ENCODE measurements at regions not wholly inside any gene's neighbourhood (a gene's known extent, or its start where the extent isn't known, plus 50 kb on each side); places are given as distances from the start of the nearest gene placed in this dataset.

DNA sequence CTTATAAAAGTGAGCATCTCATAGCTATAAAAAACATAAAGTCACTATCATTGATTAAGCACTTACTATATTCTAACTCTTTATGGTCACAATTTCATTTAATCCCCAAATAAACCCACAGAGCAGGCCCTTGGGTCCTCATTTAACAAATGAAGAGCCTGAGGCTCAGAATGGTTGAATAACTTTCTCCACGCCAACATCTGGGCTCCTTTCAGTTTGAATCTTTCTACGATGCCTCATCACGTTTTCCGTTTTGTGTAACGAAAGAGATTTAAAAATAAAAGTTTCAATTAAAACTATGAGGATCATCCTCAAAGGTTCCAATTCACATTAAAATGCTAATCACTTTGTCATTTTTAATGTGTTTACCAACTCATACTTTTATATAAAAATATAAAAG is 74.2 kb upstream of the ADAMTS18 start:
- peaks cover 17% of the 10 kb centered on the region for H3K4me1 ChIP-seq
- H3K4me3 Mint-ChIP-seq = no peak overlapping the region
- H3K9me3 Mint-ChIP-seq = no peaks in the 10 kb centered on the region
- no peaks in the 10 kb centered on the region for H3K9me3 ChIP-seq (ENCODE audit: low read depth)
- no peaks in the 10 kb centered on the region for H3K79me2 ChIP-seq (ENCODE audit: low read depth)
- no peaks in the 10 kb centered on the region for H3F3A ChIP-seq (ENCODE audit: low read depth)
- no peak overlapping the region for H3K4me3 ChIP-seq
- H3K36me3 ChIP-seq = no peaks in the 10 kb centered on the region
- H2AFZ ChIP-seq (replicated peaks) = no peak overlapping the region
- no peak overlapping the region for H3K27ac Mint-ChIP-seq
- H3K4me1 Mint-ChIP-seq = peaks cover 18% of the 10 kb centered on the region
- no peak for DNase-seq (ENCODE audit: low spot score)
- H3K36me3 Mint-ChIP-seq = no peaks in the 10 kb centered on the region
- H3K4me2 ChIP-seq = no peak overlapping the region
- no peak overlapping the region for H3K27ac ChIP-seq
- no peaks in the 10 kb centered on the region for H3K27me3 ChIP-seq
- H3K9ac ChIP-seq = no peak overlapping the region
- no peaks in the 10 kb centered on the region for H3K27me3 Mint-ChIP-seq (ENCODE audit: insufficient read depth, low read depth)
- H4K20me1 ChIP-seq (ENCODE audit: low read depth) = no peaks in the 10 kb centered on the region
- TF ChIP-seq, protein P1, sequence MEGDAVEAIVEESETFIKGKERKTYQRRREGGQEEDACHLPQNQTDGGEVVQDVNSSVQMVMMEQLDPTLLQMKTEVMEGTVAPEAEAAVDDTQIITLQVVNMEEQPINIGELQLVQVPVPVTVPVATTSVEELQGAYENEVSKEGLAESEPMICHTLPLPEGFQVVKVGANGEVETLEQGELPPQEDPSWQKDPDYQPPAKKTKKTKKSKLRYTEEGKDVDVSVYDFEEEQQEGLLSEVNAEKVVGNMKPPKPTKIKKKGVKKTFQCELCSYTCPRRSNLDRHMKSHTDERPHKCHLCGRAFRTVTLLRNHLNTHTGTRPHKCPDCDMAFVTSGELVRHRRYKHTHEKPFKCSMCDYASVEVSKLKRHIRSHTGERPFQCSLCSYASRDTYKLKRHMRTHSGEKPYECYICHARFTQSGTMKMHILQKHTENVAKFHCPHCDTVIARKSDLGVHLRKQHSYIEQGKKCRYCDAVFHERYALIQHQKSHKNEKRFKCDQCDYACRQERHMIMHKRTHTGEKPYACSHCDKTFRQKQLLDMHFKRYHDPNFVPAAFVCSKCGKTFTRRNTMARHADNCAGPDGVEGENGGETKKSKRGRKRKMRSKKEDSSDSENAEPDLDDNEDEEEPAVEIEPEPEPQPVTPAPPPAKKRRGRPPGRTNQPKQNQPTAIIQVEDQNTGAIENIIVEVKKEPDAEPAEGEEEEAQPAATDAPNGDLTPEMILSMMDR (IDR thresholded peaks at IDR 0.05) = no peak
- TF ChIP-seq EZH2 (IDR thresholded peaks at IDR 0.05) (no peak), EZH2phosphoT487 (IDR thresholded peaks at IDR 0.05) (no peak)

- H3K4me3 Mint-ChIP-seq = no peak overlapping the region
- DNase-seq (ENCODE audit: low spot score) = no peak
- Histone ChIP-seq H2AFZ (replicated peaks) (no peak overlapping the region), H3F3A (ENCODE audit: low read depth) (no peaks in the 10 kb centered on the region), H3K27ac (no peak overlapping the region), H3K9ac (no peak overlapping the region), H3K4me2 (peak overlapping the region; percentile 8), H4K20me1 (ENCODE audit: low read depth) (no peaks in the 10 kb centered on the region), H3K27me3 (no peaks in the 10 kb centered on the region), H3K79me2 (ENCODE audit: low read depth) (no peaks in the 10 kb centered on the region), H3K9me3 (ENCODE audit: low read depth) (no peaks in the 10 kb centered on the region), H3K4me3 (no peak overlapping the region), H3K36me3 (no peaks in the 10 kb centered on the region), H3K4me1 (peaks cover 17% of the 10 kb centered on the region)
- no peaks in the 10 kb centered on the region for H3K36me3 Mint-ChIP-seq
- peak overlapping the region; percentile 25 for H3K27ac Mint-ChIP-seq
- no peak for TF ChIP-seq EZH2phosphoT487 (IDR thresholded peaks at IDR 0.05)
- no peak for TF ChIP-seq EZH2 (IDR thresholded peaks at IDR 0.05)
- TF ChIP-seq, protein P1 (IDR thresholded peaks at IDR 0.05) = no peak
- peaks cover 18% of the 10 kb centered on the region for H3K4me1 Mint-ChIP-seq
- no peaks in the 10 kb centered on the region for H3K27me3 Mint-ChIP-seq (ENCODE audit: insufficient read depth, low read depth)
- no peaks in the 10 kb centered on the region for H3K9me3 Mint-ChIP-seq
Observed at GRCh38 chr16:77509796-77510195, 75.0 kb upstream of the ADAMTS18 start.

DNA sequence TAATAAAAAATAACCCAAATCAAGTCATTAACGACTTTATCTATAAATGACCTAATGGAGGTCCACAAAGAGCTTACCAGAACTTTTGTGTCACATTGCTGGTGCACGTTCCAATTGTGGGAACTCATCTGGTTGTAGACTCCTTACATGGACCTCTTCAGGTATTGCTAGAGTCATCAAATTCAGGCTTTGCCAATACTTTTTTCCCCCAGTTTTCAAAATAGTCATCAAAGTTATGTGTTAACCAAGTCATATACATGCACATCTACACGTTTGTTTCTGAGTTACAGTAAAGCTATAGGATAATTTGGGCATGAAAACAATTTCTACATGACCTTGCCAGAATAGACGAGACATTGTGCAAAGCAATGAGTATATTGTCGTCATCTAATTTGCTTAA is 76.2 kb upstream of the ADAMTS18 start:
- peaks cover 17% of the 10 kb centered on the region for H3K4me1 ChIP-seq

More for the DNA sequence above, 76.2 kb upstream of the ADAMTS18 start:
- Histone ChIP-seq H3K9ac (no peak overlapping the region), H3K79me2 (ENCODE audit: low read depth) (no peaks in the 10 kb centered on the region), H3K4me2 (no peak overlapping the region), H3K36me3 (no peaks in the 10 kb centered on the region), H4K20me1 (ENCODE audit: low read depth) (no peaks in the 10 kb centered on the region), H3F3A (ENCODE audit: low read depth) (no peaks in the 10 kb centered on the region), H2AFZ (replicated peaks) (no peak overlapping the region), H3K9me3 (ENCODE audit: low read depth) (no peaks in the 10 kb centered on the region), H3K27me3 (no peaks in the 10 kb centered on the region), H3K4me3 (no peak overlapping the region), H3K27ac (no peak overlapping the region)
- H3K4me1 Mint-ChIP-seq = peaks cover 18% of the 10 kb centered on the region
- no peaks in the 10 kb centered on the region for H3K36me3 Mint-ChIP-seq
- TF ChIP-seq EZH2 (IDR thresholded peaks at IDR 0.05) (no peak), EZH2phosphoT487 (IDR thresholded peaks at IDR 0.05) (no peak)
- TF ChIP-seq, protein P1 (IDR thresholded peaks at IDR 0.05) = no peak
- H3K9me3 Mint-ChIP-seq = no peaks in the 10 kb centered on the region
- no peaks in the 10 kb centered on the region for H3K27me3 Mint-ChIP-seq (ENCODE audit: insufficient read depth, low read depth)
- no peak for DNase-seq (ENCODE audit: low spot score)
- no peak overlapping the region for H3K4me3 Mint-ChIP-seq
- no peak overlapping the region for H3K27ac Mint-ChIP-seq

All from neural progenitor cell (in vitro differentiated cells).